Panc1 (cell line): ENCODE measurements at regions not wholly inside any gene's neighbourhood (a gene's known extent, or its start where the extent isn't known, plus 50 kb on each side); places are given as distances from the start of the nearest gene placed in this dataset.

Experiments
- POLR2AphosphoS5 ChIP-seq: IDR thresholded peaks from 2 replicates; pipeline ENCODE4 v1.6.1; 2012; ENCODE audit warnings: mild to moderate bottlenecking, low read depth, low read length, moderate library complexity
- REST ChIP-seq, 2 experiments: IDR thresholded peaks; 2 replicates each; pipeline ENCODE4 v1.6.1; 2011 to 2012; ENCODE audit warnings: low read depth in 2 of 2, control low read depth in 1 of 2, low read length in 1 of 2, mild to moderate bottlenecking in 1 of 2, moderate library complexity in 1 of 2; ENCODE audit not compliant: insufficient read depth in 1 of 2
- SIN3A ChIP-seq: IDR thresholded peaks from 2 replicates; pipeline ENCODE4 v1.6.1; 2012; ENCODE audit warnings: low read depth, mild to moderate bottlenecking, low read length, moderate library complexity, borderline replicate concordance; ENCODE audit not compliant: insufficient read depth
- TF ChIP-seq, protein P1 (sequence below): fragments of 450-650 bp; IDR thresholded peaks from 2 replicates; pipeline ENCODE4 v1.5.1; 2017; ENCODE audit warnings: mild to moderate bottlenecking

- TF ChIP-seq, protein P1, sequence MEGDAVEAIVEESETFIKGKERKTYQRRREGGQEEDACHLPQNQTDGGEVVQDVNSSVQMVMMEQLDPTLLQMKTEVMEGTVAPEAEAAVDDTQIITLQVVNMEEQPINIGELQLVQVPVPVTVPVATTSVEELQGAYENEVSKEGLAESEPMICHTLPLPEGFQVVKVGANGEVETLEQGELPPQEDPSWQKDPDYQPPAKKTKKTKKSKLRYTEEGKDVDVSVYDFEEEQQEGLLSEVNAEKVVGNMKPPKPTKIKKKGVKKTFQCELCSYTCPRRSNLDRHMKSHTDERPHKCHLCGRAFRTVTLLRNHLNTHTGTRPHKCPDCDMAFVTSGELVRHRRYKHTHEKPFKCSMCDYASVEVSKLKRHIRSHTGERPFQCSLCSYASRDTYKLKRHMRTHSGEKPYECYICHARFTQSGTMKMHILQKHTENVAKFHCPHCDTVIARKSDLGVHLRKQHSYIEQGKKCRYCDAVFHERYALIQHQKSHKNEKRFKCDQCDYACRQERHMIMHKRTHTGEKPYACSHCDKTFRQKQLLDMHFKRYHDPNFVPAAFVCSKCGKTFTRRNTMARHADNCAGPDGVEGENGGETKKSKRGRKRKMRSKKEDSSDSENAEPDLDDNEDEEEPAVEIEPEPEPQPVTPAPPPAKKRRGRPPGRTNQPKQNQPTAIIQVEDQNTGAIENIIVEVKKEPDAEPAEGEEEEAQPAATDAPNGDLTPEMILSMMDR: no peak
- TF ChIP-seq POLR2AphosphoS5 (no peak), SIN3A (no peak), REST (IDR thresholded peaks at IDR 0.05; ENCODE audit: insufficient read depth in 1 of 2, low read depth in 2 of 2, low read length in 1 of 2) (no peak)
These were observed 222.9 kb downstream of the NDUFA10 start for GRCh38 chr2:239802185-239802649.
